Smooth muscle cell of the brain vasculature (primary cell): ENCODE measurements at regions not wholly inside any gene's neighbourhood (a gene's known extent, or its start where the extent isn't known, plus 50 kb on each side); places are given as distances from the start of the nearest gene placed in this dataset.
"Not testable (repeated sequence)": the region's sequence is repeated elsewhere in the genome, so short reads cannot be mapped to it uniquely, and the experiment has no call there.

Source experiments
- DNase-seq: peaks from one replicate; pipeline ENCODE4 v3.0.0-alpha.2; 2012; ENCODE audit warnings: low read depth, low spot score

- no peak for DNase-seq
Observed at GRCh38 chr2:84288293-84288692, 170.8 kb downstream of the SUCLG1 start.

GRCh38 chr2:84286878-84287277, 172.2 kb downstream of the SUCLG1 start:
- DNase-seq: no peak

- DNase-seq: no peak
Observed at GRCh38 chr2:84285056-84285747, 173.9 kb downstream of the SUCLG1 start.

GRCh38 chr2:84283506-84283905, 175.6 kb downstream of the SUCLG1 start:
- no peak for DNase-seq

GRCh38 chr2:84281510-84281909, 177.6 kb downstream of the SUCLG1 start:
- no peak for DNase-seq

- DNase-seq: no peak
Observed at GRCh38 chr2:84280873-84281272, 178.2 kb downstream of the SUCLG1 start.

GRCh38 chr2:84278386-84278785, 180.7 kb downstream of the SUCLG1 start:
- DNase-seq: no peak

GRCh38 chr2:84276590-84277255, 182.4 kb downstream of the SUCLG1 start:
- no peak for DNase-seq

GRCh38 chr2:84273406-84273805, 185.7 kb downstream of the SUCLG1 start:
- no peak for DNase-seq

- DNase-seq: no peak
Observed at GRCh38 chr2:84271977-84272376, 187.1 kb downstream of the SUCLG1 start.

- no peak for DNase-seq
Observed at GRCh38 chr2:84257831-84258230, 201.2 kb downstream of the SUCLG1 start.

- no peak for DNase-seq
Observed at GRCh38 chr2:84251651-84252302, 207.3 kb downstream of the SUCLG1 start.

- no peak for DNase-seq
Observed at GRCh38 chr2:84249140-84249539, 209.9 kb downstream of the SUCLG1 start.

- no peak for DNase-seq
Observed at GRCh38 chr2:84247532-84247931, 211.5 kb downstream of the SUCLG1 start.

- DNase-seq: no peak
Observed at GRCh38 chr2:84243788-84244733, 215.0 kb downstream of the SUCLG1 start.

- DNase-seq: no peak
Observed at GRCh38 chr2:84238907-84239306, 220.2 kb downstream of the SUCLG1 start.

- DNase-seq: no peak
Observed at GRCh38 chr2:84236288-84236687, 222.8 kb downstream of the SUCLG1 start.

GRCh38 chr2:84234103-84234502, 225.0 kb downstream of the SUCLG1 start:
- DNase-seq: no peak

- no peak for DNase-seq
Observed at GRCh38 chr2:84231478-84231877, 227.6 kb downstream of the SUCLG1 start.

GRCh38 chr2:84224121-84224520, 235.0 kb downstream of the SUCLG1 start:
- DNase-seq: no peak

- DNase-seq: no peak
Observed at GRCh38 chr2:84223191-84223590, 235.9 kb downstream of the SUCLG1 start.

- not testable (repeated sequence) for DNase-seq
Observed at GRCh38 chr2:84221102-84221501, 238.0 kb downstream of the SUCLG1 start.
